K562 (cell line): ENCODE measurements at regions not wholly inside any gene's neighbourhood (a gene's known extent, or its start where the extent isn't known, plus 50 kb on each side); places are given as distances from the start of the nearest gene placed in this dataset.

Source experiments
- ATAC-seq: fragments of 200-7000 bp; cut with Tn5 transposase; 3 replicates; pipeline ENCODE4 v1.9.1; 2020; ENCODE audit warnings: moderate library complexity
- BruUV-seq: library from RNA; stranded (reverse); fragments of 400-500 nt; replicated peaks from 2 replicates; lab custom pipeline; 2021; lab: Mats Ljungman, UMichigan
- CTCF ChIA-PET: fragments of 300-600 bp; formaldehyde crosslinking; extraction: SDS; loops from one replicate; lab custom pipeline; 2021; ENCODE audit warnings: low intra/inter-chr PET ratio; lab: Yijun Ruan, JAX
- POLR2A ChIA-PET: fragments of 300-600, 350-650 bp; sonication (Branson Sonifier 250); formaldehyde crosslinking; extraction: SDS; loops from one replicate; lab custom pipeline; 2021; ENCODE audit warnings: antibody characterized with exemption, inconsistent platforms; lab: Yijun Ruan, JAX
- DNase-seq, 4 experiments: peaks; one replicate each; pipeline versions ENCODE4 v3.0.0 to v3.0.0-alpha.2; 2011 to 2018; ENCODE audit warnings: low spot score in 3 of 4, mixed read lengths in 3 of 4; ENCODE audit errors: extremely low read depth in 1 of 4
- FAIRE-seq: peaks from 2 replicates; lab custom pipeline; 2011; peaks lifted over from hg19 to GRCh38; lab: Jason Lieb, UNC
- H2AFZ ChIP-seq: 2 replicates; pipeline ENCODE4 v1.6.0; 2011; ENCODE audit warnings: low read depth, low read length, control low read depth, inconsistent platforms
- H3K27ac ChIP-seq: fragments of 200-600 bp; 3 replicates; pipeline ENCODE4 v1.8.0; 2011; ENCODE audit warnings: low read depth, mild to moderate bottlenecking, control low read depth, inconsistent platforms, low read length, moderate library complexity, mixed read lengths; ENCODE audit errors: extremely low read depth
- H3K27me3 ChIP-seq, 2 experiments: fragments of 300-600 bp in 1 of 2; 2 replicates in 1 of 2; 3 replicates in 1 of 2; pipeline versions ENCODE4 v1.6.0 to v1.8.0; 2011; ENCODE audit warnings: inconsistent platforms in 2 of 2, low read length in 2 of 2, mild to moderate bottlenecking in 1 of 2, mixed read lengths in 1 of 2, moderate library complexity in 1 of 2; ENCODE audit not compliant: control insufficient read depth in 2 of 2, insufficient read depth in 2 of 2
- H3K36me3 ChIP-seq: fragments of 300-600 bp; 3 replicates; pipeline ENCODE4 v1.8.0; 2011; ENCODE audit warnings: mild to moderate bottlenecking, low read length, inconsistent platforms; ENCODE audit not compliant: control insufficient read depth, insufficient read depth
- H3K4me1 ChIP-seq, 2 experiments: fragments of 200-600 bp in 1 of 2; replicated peaks in 1 of 2; 2 replicates in 1 of 2; 3 replicates in 1 of 2; pipeline versions ENCODE4 v1.5.1 to v1.8.0; 2011; ENCODE audit warnings: inconsistent platforms in 2 of 2, low read length in 2 of 2, mild to moderate bottlenecking in 1 of 2, mixed read lengths in 1 of 2, moderate library complexity in 1 of 2; ENCODE audit not compliant: control insufficient read depth in 2 of 2, insufficient read depth in 2 of 2
- H3K4me2 ChIP-seq: 2 replicates; pipeline ENCODE4 v1.6.1; 2011; ENCODE audit warnings: low read length, control low read depth, inconsistent platforms, mixed read lengths; ENCODE audit not compliant: insufficient read depth
- H3K4me3 ChIP-seq: fragments of 200-600 bp; sonication (generic), shearing (Covaris generic); 2 replicates; pipeline ENCODE4 v1.5.1; 2016; ENCODE audit warnings: control low read depth, inconsistent platforms
- H3K79me2 ChIP-seq: fragments of 200-600 bp; 3 replicates; pipeline ENCODE4 v1.8.0; 2011; ENCODE audit warnings: low read length, inconsistent platforms; ENCODE audit not compliant: control insufficient read depth, insufficient read depth
- H3K9ac ChIP-seq, 2 experiments: 2 replicates each; pipeline versions ENCODE4 v1.6.0 to v1.6.1; 2011; ENCODE audit warnings: low read depth in 2 of 2, low read length in 2 of 2, control low read depth in 1 of 2, inconsistent platforms in 1 of 2, mild to moderate bottlenecking in 1 of 2, mixed read lengths in 1 of 2; ENCODE audit not compliant: insufficient read depth in 1 of 2
- H3K9me1 ChIP-seq: one replicate; pipeline ENCODE4 v1.6.0; 2011; ENCODE audit warnings: inconsistent platforms, mild to moderate bottlenecking, low read length, moderate library complexity; ENCODE audit not compliant: control insufficient read depth, insufficient read depth
- H3K9me3 ChIP-seq: replicated peaks from 2 replicates; pipeline ENCODE4 v1.5.1; 2011; ENCODE audit warnings: low read depth, low read length, inconsistent platforms; ENCODE audit not compliant: control insufficient read depth, insufficient read depth
- H4K20me1 ChIP-seq: replicated peaks from 2 replicates; pipeline ENCODE4 v1.6.1; 2011; ENCODE audit warnings: low read length, inconsistent platforms, mixed read lengths; ENCODE audit not compliant: control insufficient read depth, insufficient read depth
- CEBPG ChIP-seq, 3 experiments: fragments of 200-800 bp in 1 of 3; sonication (Bioruptor generic) in 1 of 3; sonication (generic) in 1 of 3; formaldehyde crosslinking in 1 of 3; IDR thresholded peaks in 2 of 3; conservative IDR thresholded peaks in 1 of 3; 2 replicates each; pipeline versions ENCODE4 v1.6.1 to v1.8.0; 2016 to 2022; ENCODE audit warnings: missing compliant biosample characterization in 2 of 3, missing genetic modification characterization in 2 of 3, mild to moderate bottlenecking in 1 of 3, missing genetic modification reagents in 1 of 3
- CREM ChIP-seq: IDR thresholded peaks from 2 replicates; pipeline ENCODE4 v1.6.1; 2014; ENCODE audit warnings: antibody characterized with exemption, low read depth
- FOXK2 ChIP-seq, 2 experiments: fragments of 450-650 bp; IDR thresholded peaks in 1 of 2; conservative IDR thresholded peaks in 1 of 2; 2 replicates each; pipeline ENCODE4 v1.6.1; 2016; ENCODE audit warnings: low read depth in 2 of 2, mild to moderate bottlenecking in 1 of 2
- FOXP4 ChIP-seq: sonication (generic); formaldehyde crosslinking; IDR thresholded peaks from 2 replicates; pipeline ENCODE4 v1.8.0; 2022; ENCODE audit warnings: mild to moderate bottlenecking, missing genetic modification reagents, borderline replicate concordance
- ILF3 ChIP-seq: fragments of 450-650 bp; IDR thresholded peaks from 2 replicates; pipeline ENCODE4 v1.6.1; 2018; ENCODE audit warnings: antibody characterized with exemption, mild to moderate bottlenecking, moderate library complexity, borderline replicate concordance
- NFRKB ChIP-seq: fragments of 450-650 bp; IDR thresholded peaks from 2 replicates; pipeline ENCODE4 v1.6.1; 2016; ENCODE audit warnings: low read depth
- PHB2 ChIP-seq: fragments of 450-650 bp; IDR thresholded peaks from 2 replicates; pipeline ENCODE4 v1.6.1; 2017; ENCODE audit warnings: low read depth
- PHF8 ChIP-seq: fragments of 200-600 bp; sonication (generic); IDR thresholded peaks from 2 replicates; pipeline ENCODE4 v1.6.1; 2012; ENCODE audit warnings: mixed run types, mild to moderate bottlenecking, inconsistent platforms, low read length, moderate library complexity, borderline replicate concordance
- POLR2A ChIP-seq: fragments of 450-650 bp; conservative IDR thresholded peaks from 2 replicates; pipeline ENCODE4 v1.6.1; 2016
- POLR2G ChIP-seq: fragments of 200-400 bp; formaldehyde crosslinking; IDR thresholded peaks from 2 replicates; pipeline ENCODE4 v1.6.1; 2017; ENCODE audit warnings: low read depth, mild to moderate bottlenecking, antibody characterized with exemption, low read length, moderate library complexity
- PTTG1 ChIP-seq: fragments of 450-650 bp; IDR thresholded peaks from 2 replicates; pipeline ENCODE4 v1.6.1; 2016; ENCODE audit warnings: low read depth, mild to moderate bottlenecking, missing genetic modification characterization, missing compliant biosample characterization
- RBM39 ChIP-seq: fragments of 200-400 bp; formaldehyde crosslinking; optimal IDR thresholded peaks from 2 replicates; pipeline ENCODE3; 2018; ENCODE audit warnings: low read depth, low read length
- SNIP1 ChIP-seq: fragments of 450-650 bp; IDR thresholded peaks from 2 replicates; pipeline ENCODE4 v1.7.1; 2017; ENCODE audit warnings: low read depth, mild to moderate bottlenecking
- STAT6 ChIP-seq: sonication (generic); formaldehyde crosslinking; IDR thresholded peaks from 2 replicates; pipeline ENCODE4 v1.8.1; 2023; ENCODE audit warnings: mild to moderate bottlenecking, missing genetic modification reagents
- SUPT5H ChIP-seq: fragments of 450-650 bp; IDR thresholded peaks from 2 replicates; pipeline ENCODE4 v1.6.1; 2016
- ZNF217 ChIP-seq: sonication (generic); formaldehyde crosslinking; IDR thresholded peaks from 2 replicates; pipeline ENCODE4 v1.8.0; 2022; ENCODE audit warnings: mild to moderate bottlenecking, missing genetic modification reagents
- ZNF655 ChIP-seq: fragments of 250-450 bp; sonication (Bioruptor Pico); IDR thresholded peaks from 2 replicates; pipeline ENCODE4 v1.5.0; 2021
- ZNF76 ChIP-seq: fragments of 250-450 bp; sonication (Bioruptor Pico); IDR thresholded peaks from 2 replicates; pipeline ENCODE4 v1.4.0; 2020; ENCODE audit warnings: mild to moderate bottlenecking, moderate library complexity, borderline replicate concordance
- WGBS: fragments of 100-300 bp; shearing (Covaris generic); methylation state at CpG from one replicate; pipeline ENCODE4 v1.1.6; 2016; ENCODE audit warnings: low coverage, mixed read lengths; ENCODE audit not compliant: insufficient coverage; ENCODE audit errors: missing lambda C conversion rate; 5-methylcytosine and 5-hydroxymethylcytosine counted together
- in situ Hi-C: fragments of 300-500 bp; cut with MboI; formaldehyde crosslinking; loops from 4 replicates; pipeline ENCODE4 v1.15.0; 2018; ENCODE audit warnings: inconsistent platforms, mixed read lengths
- intact Hi-C: fragments of 100-400 bp; cut with micrococcal nuclease; formaldehyde crosslinking; loops from 2 replicates; pipeline ENCODE4 v1.14.2; 2022

GRCh38 chr4:110343534-110343933 is 132.4 kb upstream of the ENPEP start:
- 0% methylated on average over 2 of the region's 2 CpGs for WGBS
- Histone ChIP-seq H4K20me1 (no peaks in the 10 kb centered on the region), H3K79me2 (no peaks in the 10 kb centered on the region), H3K27me3 (no peaks in the 10 kb centered on the region), H3K4me1 (no peaks in the 10 kb centered on the region), H3K9me3 (no peaks in the 10 kb centered on the region), H3K9me1 (no peaks in the 10 kb centered on the region), H3K4me2 (no peak overlapping the region), H3K4me3 (no peak overlapping the region), H3K27ac (no peak overlapping the region), H3K36me3 (no peaks in the 10 kb centered on the region), H2AFZ (no peak overlapping the region), H3K9ac (no peak overlapping the region)
- intact Hi-C loops (loop anchor here (10.0 kb wide), 1 partner anchor 339 kb away; no protein-coding TSS in a partner anchor), in situ Hi-C loops (no loop called here)
- FAIRE-seq, result no peak
- ATAC-seq, result no peak
- TF ChIP-seq POLR2G (no peak), PHF8 (no peak), NFRKB (no peak), ZNF655 (CRISPR knock-in tag) (no peak), CREM (no peak), FOXK2 (conservative IDR thresholded peaks at IDR 0.05 in 1 of 2, IDR thresholded peaks at IDR 0.05 in 1 of 2; ENCODE audit: low read depth in 2 of 2) (no peak), SNIP1 (no peak), CEBPG (CRISPR knock-in tag; IDR thresholded peaks at IDR 0.05) (no peak), CEBPG (tag; conservative IDR thresholded peaks at IDR 0.05 in 1 of 2, IDR thresholded peaks at IDR 0.05 in 1 of 2) (no peak), POLR2A (no peak), ZNF76 (CRISPR knock-in tag) (no peak), PHB2 (no peak), RBM39 (no peak), PTTG1 (tag) (no peak), ZNF217 (no peak), SUPT5H (no peak), FOXP4 (CRISPR knock-in tag) (no peak), STAT6 (CRISPR knock-in tag) (no peak), ILF3 (no peak)
- BruUV-seq, result no TSS peak
- ChIA-PET POLR2A (no interaction called here), CTCF (interaction anchor here (1.2 to 1.7 kb wide), 4 partner anchors 166 to 173 kb away, joined by 5 to 9 read pairs (median 7); no protein-coding TSS in a partner anchor)
- no peak for DNase-seq
